Brain microvascular endothelial cell (primary cell): ENCODE measurements at regions not wholly inside any gene's neighbourhood (a gene's known extent, or its start where the extent isn't known, plus 50 kb on each side); places are given as distances from the start of the nearest gene placed in this dataset.

Experiments used
- DNase-seq: peaks from one replicate; pipeline ENCODE4 v3.0.0-alpha.2; 2020
- H3K27ac ChIP-seq: fragments of 250-450 bp; sonication (Bioruptor Pico); 2 replicates; pipeline ENCODE4 v1.5.1; 2020; ENCODE audit warnings: mild to moderate bottlenecking, moderate library complexity
- H3K27me3 ChIP-seq: fragments of 250-450 bp; sonication (Bioruptor Pico); replicated peaks from 2 replicates; pipeline ENCODE4 v1.5.1; 2020; ENCODE audit warnings: mild to moderate bottlenecking
- H3K36me3 ChIP-seq: fragments of 250-450 bp; sonication (Bioruptor Pico); replicated peaks from 2 replicates; pipeline ENCODE4 v1.5.1; 2020; ENCODE audit warnings: mild to moderate bottlenecking
- H3K4me3 ChIP-seq: 2 replicates; pipeline ENCODE4 v1.5.1; 2011; ENCODE audit warnings: low read depth, mild to moderate bottlenecking, control low read depth, low read length, moderate library complexity
- CTCF ChIP-seq: IDR thresholded peaks from 2 replicates; pipeline ENCODE4 v1.5.1; 2011; ENCODE audit warnings: low read depth, mild to moderate bottlenecking, moderate library complexity, low read length, control low read depth, inconsistent platforms; ENCODE audit errors: missing control alignments
- in situ Hi-C: cut with HindIII; loops from 2 replicates; pipeline ENCODE4 v1.10.0; 2017; ENCODE audit warnings: low sequenced_read_pairs, low pct_ligation_motif_present

GRCh38 chr4:188717661-188718060 is 578.4 kb downstream of the TRIML1 start:
- Histone ChIP-seq H3K36me3 (no peaks in the 10 kb centered on the region), H3K27me3 (no peaks in the 10 kb centered on the region), H3K4me3 (no peak overlapping the region), H3K27ac (no peak overlapping the region)
- no peak for DNase-seq
- in situ Hi-C loops = no loop called here
- no peak for TF ChIP-seq CTCF

- Histone ChIP-seq H3K27me3 (no peaks in the 10 kb centered on the region), H3K27ac (no peak overlapping the region), H3K4me3 (no peak overlapping the region), H3K36me3 (no peaks in the 10 kb centered on the region)
- peak; percentile 19 for TF ChIP-seq CTCF
- in situ Hi-C loops = no loop called here
- no peak for DNase-seq
These were observed 580.6 kb downstream of the TRIML1 start for GRCh38 chr4:188719794-188720193.

- no peak for TF ChIP-seq CTCF
- Histone ChIP-seq H3K27ac (no peak overlapping the region), H3K4me3 (no peak overlapping the region), H3K27me3 (no peaks in the 10 kb centered on the region), H3K36me3 (no peaks in the 10 kb centered on the region)
- no peak for DNase-seq
- in situ Hi-C loops = no loop called here
These were observed 583.7 kb downstream of the TRIML1 start for GRCh38 chr4:188722911-188723310.

GRCh38 chr4:188727746-188728145 is 588.5 kb downstream of the TRIML1 start:
- Histone ChIP-seq H3K4me3 (no peak overlapping the region), H3K36me3 (no peaks in the 10 kb centered on the region), H3K27ac (no peak overlapping the region), H3K27me3 (no peaks in the 10 kb centered on the region)
- DNase-seq = no peak
- no peak for TF ChIP-seq CTCF
- in situ Hi-C loops = no loop called here

GRCh38 chr4:188728359-188728758 is 589.1 kb downstream of the TRIML1 start:
- H3K27me3 ChIP-seq = no peaks in the 10 kb centered on the region
- H3K27ac ChIP-seq = no peak overlapping the region
- TF ChIP-seq CTCF = no peak
- no peak overlapping the region for H3K4me3 ChIP-seq
- DNase-seq = no peak
- in situ Hi-C loops = no loop called here
- H3K36me3 ChIP-seq = no peaks in the 10 kb centered on the region

- no peak overlapping the region for H3K4me3 ChIP-seq
- H3K36me3 ChIP-seq = no peaks in the 10 kb centered on the region
- TF ChIP-seq CTCF = no peak
- no peak overlapping the region for H3K27ac ChIP-seq
- no peak for DNase-seq
- in situ Hi-C loops = no loop called here
- H3K27me3 ChIP-seq = no peaks in the 10 kb centered on the region
These were observed 592.9 kb downstream of the TRIML1 start for GRCh38 chr4:188732131-188732530.
